ENCODE measurements at regions not wholly inside any gene's neighbourhood (a gene's known extent, or its start where the extent isn't known, plus 50 kb on each side); places are given as distances from the start of the nearest gene placed in this dataset.

DNA sequence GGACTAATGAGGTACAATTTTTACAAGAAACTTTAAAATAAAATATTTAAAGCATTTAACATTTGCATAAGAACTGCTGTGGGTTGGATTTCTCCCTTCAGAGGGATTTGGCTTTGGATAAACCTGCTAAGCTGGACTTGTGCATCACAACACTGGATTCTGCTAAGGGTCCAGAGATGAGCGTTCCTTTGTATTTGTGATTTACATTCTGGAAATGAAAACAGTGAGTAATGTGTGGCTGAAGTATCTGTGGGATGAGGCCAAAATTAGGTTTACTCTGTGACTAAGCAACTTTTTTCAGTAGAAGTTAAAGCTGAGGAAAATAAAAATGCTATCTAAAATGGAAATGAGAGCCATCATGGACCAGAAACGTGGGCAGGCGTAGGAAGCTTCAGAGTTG, 494.3 kb downstream of the EPM2A start:
- Histone ChIP-seq H2AFZ (ENCODE audit: low read length) (no peak overlapping the region), H3K4me2 (ENCODE audit: insufficient read depth in 1 of 2, low read depth in 2 of 2, low read length in 2 of 2) (no peak overlapping the region)
- POLR2A ChIA-PET (ENCODE audit: partially characterized antibody): no interaction called here

More for the DNA sequence above, 494.3 kb downstream of the EPM2A start:
- Histone ChIP-seq H2BK12ac (ENCODE audit: low read depth, low read length) (no peak overlapping the region), H2AK5ac (ENCODE audit: low read depth, low read length) (no peak overlapping the region), H3K14ac (ENCODE audit: insufficient read length) (no peak overlapping the region), H2BK5ac (ENCODE audit: low read depth, low read length) (no peak overlapping the region), H3K36me3 (ENCODE audit: control insufficient read depth in 2 of 4, insufficient read depth in 4 of 4, low read length in 3 of 4) (no peaks in the 10 kb centered on the region), H3K9me3 (ENCODE audit: insufficient read depth in 2 of 2, low read depth in 1 of 2, low read length in 1 of 2) (0 out of 4 replicates have a peak, but pooled peaks cover 0 to under 1% of the 10 kb centered on the region in 2 experiments), H3K18ac (ENCODE audit: extremely low read depth, low read length) (no peak overlapping the region), H4K91ac (replicated peaks; ENCODE audit: insufficient read length, low read length) (no peak overlapping the region), H2BK20ac (ENCODE audit: low read length) (no peak overlapping the region), H3K23me2 (ENCODE audit: low read depth, low read length) (no peaks in the 10 kb centered on the region; the same call in 1 of the 2 replicates), H4K8ac (ENCODE audit: extremely low read depth, insufficient read depth, low read length) (no peak overlapping the region), H3K23ac (ENCODE audit: insufficient read length) (no peak overlapping the region), H3K9ac (replicated peaks in 1 of 4; ENCODE audit: extremely low read depth in 1 of 4, low read depth in 3 of 4, low read length in 3 of 4) (no peak overlapping the region), H3K4me3 (ENCODE audit: extremely low read depth in 1 of 4, insufficient read depth in 2 of 4, low read depth in 3 of 4, low read length in 4 of 4) (no peak overlapping the region), H3K4ac (replicated peaks; ENCODE audit: insufficient read length, low read depth, low read length) (no peak overlapping the region), H4K5ac (ENCODE audit: insufficient read length, low read depth, low read length) (no peak overlapping the region), H3K79me1 (ENCODE audit: low read depth, low read length) (no peaks in the 10 kb centered on the region), H3K4me1 (replicated peaks in 1 of 4; ENCODE audit: control insufficient read depth in 3 of 4, insufficient read depth in 4 of 4, low read length in 3 of 4) (peaks cover 0 to 2% (median 0%) of the 10 kb centered on the region in 4 experiments; a peak in 1 of 7 replicates), H2BK120ac (replicated peaks; ENCODE audit: low read depth, low read length) (no peak overlapping the region), H3K27ac (ENCODE audit: low read depth, low read length) (no peak overlapping the region), H3K79me2 (ENCODE audit: control insufficient read depth in 1 of 2, insufficient read depth in 2 of 2, low read length in 2 of 2) (no peaks in the 10 kb centered on the region), H3K27me3 (replicated peaks in 1 of 4; ENCODE audit: control insufficient read depth in 3 of 4, extremely low read depth in 1 of 4, insufficient read depth in 3 of 4, low read length in 3 of 4) (no peaks in the 10 kb centered on the region), H3K56ac (replicated peaks; ENCODE audit: insufficient read length, low read depth, low read length) (no peak overlapping the region), H2BK15ac (ENCODE audit: low read length) (no peak overlapping the region), H4K20me1 (replicated peaks in 1 of 2; ENCODE audit: control insufficient read depth in 1 of 2, insufficient read depth in 2 of 2, low read length in 2 of 2) (no peaks in the 10 kb centered on the region)
- CTCF ChIA-PET (ENCODE audit: partially characterized antibody): no interaction called here
- TF ChIP-seq PHF8 (conservative IDR thresholded peaks at IDR 0.05; ENCODE audit: low read depth, low read length) (no peak), RNF2 (IDR thresholded peaks at IDR 0.05; ENCODE audit: borderline replicate concordance, low read depth, low read length, missing control alignments, poor library complexity, severe bottlenecking) (no peak)
- no peak for FAIRE-seq
- no peak for DNase-seq (ENCODE audit: low read depth in 1 of 2, low spot score in 2 of 2)
- WGBS, 2 experiments (ENCODE audit: extremely low coverage in 1 of 2, insufficient coverage in 1 of 2, insufficient read length in 1 of 2, insufficient replicate concordance in 2 of 2, low coverage in 1 of 2, low lambda C conversion rate in 2 of 2, missing lambda C conversion rate in 1 of 2): 90% methylated on average over 3 of the region's 3 CpGs; no CpG with 5 or more reads in 1 of the 2 experiments

Data from H1 (cell line).